H9 (cell line): ENCODE measurements at regions not wholly inside any gene's neighbourhood (a gene's known extent, or its start where the extent isn't known, plus 50 kb on each side); places are given as distances from the start of the nearest gene placed in this dataset.

ENCODE experiments used
- DNase-seq: peaks from one replicate; pipeline ENCODE4 v3.0.0-alpha.2; 2017
- H2AFZ ChIP-seq: one replicate; pipeline ENCODE4 v1.6.1; 2013; ENCODE audit warnings: mild to moderate bottlenecking, low read length, control low read depth, moderate library complexity
- H2AK5ac ChIP-seq: 2 replicates; pipeline ENCODE4 v1.6.1; 2013; ENCODE audit warnings: low read length, control low read depth, mixed read lengths; ENCODE audit not compliant: insufficient read length
- H2BK120ac ChIP-seq: one replicate; pipeline ENCODE4 v1.6.1; 2013; ENCODE audit warnings: low read depth, mild to moderate bottlenecking, low read length, control low read depth, inconsistent platforms; ENCODE audit not compliant: poor library complexity, severe bottlenecking
- H2BK12ac ChIP-seq: 2 replicates; pipeline ENCODE4 v1.6.1; 2013; ENCODE audit warnings: low read length, control low read depth, mixed read lengths, low read depth; ENCODE audit not compliant: insufficient read length
- H2BK15ac ChIP-seq: 2 replicates; pipeline ENCODE4 v1.6.1; 2013; ENCODE audit warnings: low read depth, low read length, control low read depth
- H2BK20ac ChIP-seq: one replicate; pipeline ENCODE4 v1.6.1; 2013; ENCODE audit warnings: low read depth, mild to moderate bottlenecking, low read length, control low read depth, inconsistent platforms; ENCODE audit not compliant: poor library complexity, severe bottlenecking
- H2BK5ac ChIP-seq: 2 replicates; pipeline ENCODE4 v1.6.1; 2013; ENCODE audit warnings: low read length, control low read depth, mixed read lengths; ENCODE audit not compliant: insufficient read length
- H3K14ac ChIP-seq: 2 replicates; pipeline ENCODE4 v1.6.1; 2013; ENCODE audit warnings: low read length, control low read depth; ENCODE audit not compliant: insufficient read depth
- H3K18ac ChIP-seq: 2 replicates; pipeline ENCODE4 v1.6.1; 2013; ENCODE audit warnings: low read depth, mild to moderate bottlenecking, mixed read lengths, low read length, control low read depth; ENCODE audit not compliant: insufficient read length
- H3K23ac ChIP-seq: 2 replicates; pipeline ENCODE4 v1.6.1; 2013; ENCODE audit warnings: low read length, control low read depth, mixed read lengths, low read depth; ENCODE audit not compliant: insufficient read length
- H3K23me2 ChIP-seq: 2 replicates; pipeline ENCODE4 v1.6.1; 2013; ENCODE audit warnings: low read depth, mild to moderate bottlenecking, mixed read lengths, low read length, control low read depth; ENCODE audit not compliant: insufficient read length, poor library complexity, severe bottlenecking
- H3K27ac ChIP-seq: 2 replicates; pipeline ENCODE4 v1.5.1; 2013; ENCODE audit warnings: low read length, control low read depth, mixed read lengths, low read depth; ENCODE audit not compliant: insufficient read length
- H3K27me3 ChIP-seq: 2 replicates; pipeline ENCODE4 v1.6.1; 2013; ENCODE audit warnings: low read length, control low read depth, inconsistent platforms; ENCODE audit not compliant: insufficient read depth
- H3K4ac ChIP-seq: 2 replicates; pipeline ENCODE4 v1.6.1; 2013; ENCODE audit warnings: low read depth, mild to moderate bottlenecking, control low read depth, inconsistent platforms, low read length, moderate library complexity
- H3K4me1 ChIP-seq: 2 replicates; pipeline ENCODE4 v1.6.1; 2013; ENCODE audit warnings: low read length, control low read depth, inconsistent platforms; ENCODE audit not compliant: insufficient read depth
- H3K4me2 ChIP-seq: 2 replicates; pipeline ENCODE4 v1.6.1; 2013; ENCODE audit warnings: low read length, control low read depth, mixed read lengths; ENCODE audit not compliant: insufficient read length, insufficient read depth
- H3K56ac ChIP-seq: 2 replicates; pipeline ENCODE4 v1.6.1; 2013; ENCODE audit warnings: low read depth, mild to moderate bottlenecking, mixed read lengths, low read length, control low read depth; ENCODE audit not compliant: insufficient read length
- H3K79me1 ChIP-seq: 2 replicates; pipeline ENCODE4 v1.6.1; 2013; ENCODE audit warnings: low read depth, mild to moderate bottlenecking, moderate library complexity, low read length, control low read depth, inconsistent platforms; ENCODE audit not compliant: insufficient read depth, poor library complexity, severe bottlenecking
- H3K79me2 ChIP-seq: 2 replicates; pipeline ENCODE4 v1.6.1; 2013; ENCODE audit warnings: low read length, control low read depth, inconsistent platforms; ENCODE audit not compliant: insufficient read depth
- H3K9ac ChIP-seq: 2 replicates; pipeline ENCODE4 v1.6.1; 2013; ENCODE audit warnings: low read length, control low read depth, mixed read lengths; ENCODE audit not compliant: insufficient read length; ENCODE audit errors: extremely low read depth
- H3K9me3 ChIP-seq: one replicate; pipeline ENCODE4 v1.6.1; 2013; ENCODE audit warnings: low read depth, low read length, inconsistent platforms; ENCODE audit not compliant: control insufficient read depth
- H3T11ph ChIP-seq: one replicate; pipeline ENCODE4 v1.6.1; 2013; ENCODE audit warnings: mild to moderate bottlenecking, low read length, control low read depth, inconsistent platforms
- H4K20me1 ChIP-seq: one replicate; pipeline ENCODE4 v1.6.1; 2013; ENCODE audit not compliant: control insufficient read depth, insufficient read length, insufficient read depth
- H4K5ac ChIP-seq: 2 replicates; pipeline ENCODE4 v1.6.1; 2013; ENCODE audit warnings: low read depth, mild to moderate bottlenecking, mixed read lengths, low read length, control low read depth; ENCODE audit not compliant: insufficient read length
- H4K8ac ChIP-seq: replicated peaks from 2 replicates; pipeline ENCODE4 v1.6.1; 2013; ENCODE audit warnings: low read length, control low read depth, mixed read lengths, low read depth; ENCODE audit not compliant: insufficient read length
- H4K91ac ChIP-seq: 2 replicates; pipeline ENCODE4 v1.6.1; 2013; ENCODE audit warnings: low read depth, mild to moderate bottlenecking, moderate library complexity, mixed read lengths, low read length, control low read depth; ENCODE audit not compliant: insufficient read length
- H3K27ac Mint-ChIP-seq, 3 experiments: 2 replicates in 2 of 3; 3 replicates in 1 of 3; pipeline ENCODE4 v1.8.0; 2020 to 2021; ENCODE audit warnings: mixed read lengths in 3 of 3, mild to moderate bottlenecking in 1 of 3, moderate library complexity in 1 of 3
- H3K27me3 Mint-ChIP-seq: 2 replicates; pipeline ENCODE4 v1.8.0; 2021; ENCODE audit warnings: low read depth, mild to moderate bottlenecking, moderate library complexity, mixed read lengths
- H3K36me3 Mint-ChIP-seq, 3 experiments: 2 replicates in 2 of 3; 3 replicates in 1 of 3; pipeline ENCODE4 v1.8.0; 2020 to 2021; ENCODE audit warnings: low read depth in 3 of 3, mixed read lengths in 3 of 3; ENCODE audit not compliant: insufficient read depth in 1 of 3
- H3K4me1 Mint-ChIP-seq, 2 experiments: 2 replicates each; pipeline ENCODE4 v1.8.0; 2020; ENCODE audit warnings: mixed read lengths in 2 of 2
- H3K4me3 Mint-ChIP-seq, 2 experiments: 2 replicates in 1 of 2; 3 replicates in 1 of 2; pipeline ENCODE4 v1.8.0; 2020 to 2021; ENCODE audit warnings: mild to moderate bottlenecking in 2 of 2, mixed read lengths in 2 of 2, moderate library complexity in 1 of 2
- H3K9me3 Mint-ChIP-seq, 2 experiments: 2 replicates in 1 of 2; 3 replicates in 1 of 2; pipeline ENCODE4 v1.8.0; 2020; ENCODE audit warnings: mild to moderate bottlenecking in 2 of 2, mixed read lengths in 2 of 2, moderate library complexity in 1 of 2
- CTCF ChIP-seq: fragments of 200-600 bp; sonication (generic); conservative IDR thresholded peaks from 3 replicates; pipeline ENCODE4 v1.8.0; 2021; ENCODE audit warnings: antibody characterized with exemption, mild to moderate bottlenecking
- WGBS: extraction: QIAGEN DNeasy Blood & Tissue Kit; methylation state at CpG from one replicate; pipeline ENCODE4 v1.1.7; 2013; ENCODE audit warnings: missing lambda C conversion rate, low lambda C conversion rate, mixed read lengths; ENCODE audit not compliant: insufficient read length; ENCODE audit errors: extremely low coverage; 5-methylcytosine and 5-hydroxymethylcytosine counted together

GRCh38 chr2:195555971-195556370 lies 101.1 kb upstream of the SLC39A10 start:
- H3K4me1 Mint-ChIP-seq: peaks cover 6 to 7% of the 10 kb centered on the region in 2 experiments; a peak in 2 of 4 replicates
- Histone ChIP-seq H3K9me3 (no peaks in the 10 kb centered on the region), H3K27me3 (no peaks in the 10 kb centered on the region), H3K14ac (no peak overlapping the region), H3K23ac (no peak overlapping the region), H3K18ac (no peak overlapping the region), H2BK5ac (no peak overlapping the region), H3T11ph (no peak overlapping the region), H4K20me1 (no peaks in the 10 kb centered on the region), H2BK15ac (no peak overlapping the region), H3K79me2 (no peaks in the 10 kb centered on the region), H2BK20ac (no peak overlapping the region), H2BK120ac (no peak overlapping the region), H4K5ac (no peak overlapping the region), H3K79me1 (no peaks in the 10 kb centered on the region), H3K9ac (no peak overlapping the region), H4K91ac (no peak overlapping the region), H2AK5ac (no peak overlapping the region), H2BK12ac (no peak overlapping the region), H2AFZ (no peak overlapping the region), H3K4me1 (0 out of 2 replicates have a peak, but pooled peaks cover 2% of the 10 kb centered on the region), H3K4me2 (no peak overlapping the region), H3K23me2 (no peaks in the 10 kb centered on the region), H4K8ac (no peak overlapping the region), H3K4ac (no peak overlapping the region), H3K27ac (no peak overlapping the region), H3K56ac (no peak overlapping the region)
- no peak overlapping the region for H3K27ac Mint-ChIP-seq
- H3K27me3 Mint-ChIP-seq: no peaks in the 10 kb centered on the region
- no peaks in the 10 kb centered on the region; a peak in 1 of 5 replicates for H3K9me3 Mint-ChIP-seq
- no peak for TF ChIP-seq CTCF
- no CpG with 5 or more reads among the region's 1 CpG for whole genome bisulfite sequencing
- no peak overlapping the region for H3K4me3 Mint-ChIP-seq
- DNase-seq: no peak
- H3K36me3 Mint-ChIP-seq: no peaks in the 10 kb centered on the region
